ENCODE measurements at regions not wholly inside any gene's neighbourhood (a gene's known extent, or its start where the extent isn't known, plus 50 kb on each side); places are given as distances from the start of the nearest gene placed in this dataset.

DNA sequence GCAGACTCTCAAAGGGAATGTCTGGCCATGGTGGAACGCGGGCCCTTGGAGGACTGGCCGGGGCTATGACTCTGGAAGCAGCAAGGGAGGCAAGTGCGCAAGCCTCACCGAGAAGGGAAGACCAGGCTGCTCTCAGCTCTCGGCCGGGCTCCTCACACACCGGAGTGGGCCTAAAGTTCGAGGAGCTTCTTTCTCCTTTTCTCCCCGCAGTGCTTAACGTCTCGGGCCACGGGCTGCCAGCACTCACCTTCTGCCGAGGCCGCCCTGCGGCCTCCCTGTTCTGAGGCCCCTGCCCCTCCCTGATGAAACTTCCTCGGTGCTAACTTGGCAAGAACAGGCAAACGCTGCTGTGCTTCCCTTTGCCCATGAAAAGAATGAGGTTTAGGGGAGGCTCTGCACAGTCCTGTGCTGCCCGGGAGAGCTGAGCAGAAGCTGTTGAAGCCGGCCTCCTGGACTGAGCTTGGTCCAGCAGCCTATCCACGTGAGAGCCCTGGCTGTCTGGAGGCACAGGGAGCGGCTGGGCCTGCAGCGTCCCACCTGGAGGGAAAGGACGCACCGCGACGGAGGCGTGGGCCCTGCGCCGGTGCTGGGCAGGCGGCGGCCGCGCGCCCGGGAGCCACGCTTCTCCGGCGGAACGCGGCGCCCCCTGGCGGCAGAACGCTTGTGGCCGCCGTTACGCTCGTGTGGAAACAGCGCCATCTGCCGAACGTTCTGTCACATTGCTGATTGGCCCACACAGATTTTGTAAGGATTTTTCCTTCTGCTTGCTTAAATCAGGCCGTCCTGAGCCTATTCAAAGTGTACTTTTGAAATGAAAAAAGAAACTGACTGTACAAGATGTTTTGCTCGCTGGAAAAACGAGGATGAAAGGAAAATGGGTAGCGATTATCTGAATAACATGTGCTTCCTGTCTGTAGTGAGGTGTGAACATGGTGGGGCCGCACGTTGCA lies 65.0 kb upstream of the TMEM45B start (continued):
- TF ChIP-seq, protein P1, sequence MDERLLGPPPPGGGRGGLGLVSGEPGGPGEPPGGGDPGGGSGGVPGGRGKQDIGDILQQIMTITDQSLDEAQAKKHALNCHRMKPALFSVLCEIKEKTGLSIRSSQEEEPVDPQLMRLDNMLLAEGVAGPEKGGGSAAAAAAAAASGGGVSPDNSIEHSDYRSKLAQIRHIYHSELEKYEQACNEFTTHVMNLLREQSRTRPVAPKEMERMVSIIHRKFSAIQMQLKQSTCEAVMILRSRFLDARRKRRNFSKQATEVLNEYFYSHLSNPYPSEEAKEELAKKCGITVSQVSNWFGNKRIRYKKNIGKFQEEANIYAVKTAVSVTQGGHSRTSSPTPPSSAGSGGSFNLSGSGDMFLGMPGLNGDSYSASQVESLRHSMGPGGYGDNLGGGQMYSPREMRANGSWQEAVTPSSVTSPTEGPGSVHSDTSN (CRISPR knock-in tag; IDR thresholded peaks at IDR 0.05; ENCODE audit: low read depth), result no peak
- TF ChIP-seq, protein P1 (tag; conservative IDR thresholded peaks at IDR 0.05; ENCODE audit: low read depth), result no peak
- TF ChIP-seq CTBP1 (IDR thresholded peaks at IDR 0.05; ENCODE audit: borderline replicate concordance), result peak; percentile 54; the same call in 1 of the 2 replicates
- TF ChIP-seq, protein P2, sequence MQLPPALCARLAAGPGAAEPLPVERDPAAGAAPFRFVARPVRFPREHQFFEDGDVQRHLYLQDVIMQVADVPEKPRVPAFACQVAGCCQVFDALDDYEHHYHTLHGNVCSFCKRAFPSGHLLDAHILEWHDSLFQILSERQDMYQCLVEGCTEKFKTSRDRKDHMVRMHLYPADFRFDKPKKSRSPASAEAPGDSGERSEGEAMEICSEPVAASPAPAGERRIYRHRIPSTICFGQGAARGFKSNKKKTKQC (CRISPR knock-in tag; IDR thresholded peaks at IDR 0.05), result 0 out of 2 replicates have a peak, but pooled peaks have one; percentile 55
- no peak for TF ChIP-seq SRSF3 (IDR thresholded peaks at IDR 0.05; ENCODE audit: insufficient read depth, low read length)
- TF ChIP-seq GATA2 (CRISPR knock-in tag; IDR thresholded peaks at IDR 0.05), result no peak
- no peak for TF ChIP-seq PTRF (tag; IDR thresholded peaks at IDR 0.05)
- no peak for TF ChIP-seq NFRKB (IDR thresholded peaks at IDR 0.05; ENCODE audit: low read depth)
- peak; percentile 74 for TF ChIP-seq L3MBTL2 (IDR thresholded peaks at IDR 0.05)
- peak in 2 of 3 experiments; percentile 30 to 50 for TF ChIP-seq YY1 (IDR thresholded peaks at IDR 0.05; ENCODE audit: borderline replicate concordance in 1 of 3, control insufficient read depth in 1 of 3, extremely low read depth in 1 of 3, insufficient read depth in 3 of 3, insufficient read length in 1 of 3, insufficient replicate concordance in 2 of 3, low read depth in 1 of 3, low read length in 2 of 3)
- TF ChIP-seq, protein P3, sequence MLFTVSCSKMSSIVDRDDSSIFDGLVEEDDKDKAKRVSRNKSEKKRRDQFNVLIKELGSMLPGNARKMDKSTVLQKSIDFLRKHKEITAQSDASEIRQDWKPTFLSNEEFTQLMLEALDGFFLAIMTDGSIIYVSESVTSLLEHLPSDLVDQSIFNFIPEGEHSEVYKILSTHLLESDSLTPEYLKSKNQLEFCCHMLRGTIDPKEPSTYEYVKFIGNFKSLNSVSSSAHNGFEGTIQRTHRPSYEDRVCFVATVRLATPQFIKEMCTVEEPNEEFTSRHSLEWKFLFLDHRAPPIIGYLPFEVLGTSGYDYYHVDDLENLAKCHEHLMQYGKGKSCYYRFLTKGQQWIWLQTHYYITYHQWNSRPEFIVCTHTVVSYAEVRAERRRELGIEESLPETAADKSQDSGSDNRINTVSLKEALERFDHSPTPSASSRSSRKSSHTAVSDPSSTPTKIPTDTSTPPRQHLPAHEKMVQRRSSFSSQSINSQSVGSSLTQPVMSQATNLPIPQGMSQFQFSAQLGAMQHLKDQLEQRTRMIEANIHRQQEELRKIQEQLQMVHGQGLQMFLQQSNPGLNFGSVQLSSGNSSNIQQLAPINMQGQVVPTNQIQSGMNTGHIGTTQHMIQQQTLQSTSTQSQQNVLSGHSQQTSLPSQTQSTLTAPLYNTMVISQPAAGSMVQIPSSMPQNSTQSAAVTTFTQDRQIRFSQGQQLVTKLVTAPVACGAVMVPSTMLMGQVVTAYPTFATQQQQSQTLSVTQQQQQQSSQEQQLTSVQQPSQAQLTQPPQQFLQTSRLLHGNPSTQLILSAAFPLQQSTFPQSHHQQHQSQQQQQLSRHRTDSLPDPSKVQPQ (CRISPR knock-in tag; IDR thresholded peaks at IDR 0.05; ENCODE audit: borderline replicate concordance), result no peak
- peak; percentile 32; the same call in 1 of the 2 replicates for TF ChIP-seq GABPB1 (CRISPR knock-in tag; IDR thresholded peaks at IDR 0.05)
- TF ChIP-seq, protein P4, sequence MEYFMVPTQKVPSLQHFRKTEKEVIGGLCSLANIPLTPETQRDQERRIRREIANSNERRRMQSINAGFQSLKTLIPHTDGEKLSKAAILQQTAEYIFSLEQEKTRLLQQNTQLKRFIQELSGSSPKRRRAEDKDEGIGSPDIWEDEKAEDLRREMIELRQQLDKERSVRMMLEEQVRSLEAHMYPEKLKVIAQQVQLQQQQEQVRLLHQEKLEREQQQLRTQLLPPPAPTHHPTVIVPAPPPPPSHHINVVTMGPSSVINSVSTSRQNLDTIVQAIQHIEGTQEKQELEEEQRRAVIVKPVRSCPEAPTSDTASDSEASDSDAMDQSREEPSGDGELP (CRISPR knock-in tag; IDR thresholded peaks at IDR 0.05; ENCODE audit: borderline replicate concordance), result peak; percentile 28; the same call in 1 of the 2 replicates
- no peak for TF ChIP-seq FOXK1 (CRISPR knock-in tag; IDR thresholded peaks at IDR 0.05; ENCODE audit: borderline replicate concordance)
- no peak for TF ChIP-seq WHSC1 (IDR thresholded peaks at IDR 0.05; ENCODE audit: low read length)

Data from K562 (cell line).